D341Med (cell line): ENCODE measurements at regions not wholly inside any gene's neighbourhood (a gene's known extent, or its start where the extent isn't known, plus 50 kb on each side); places are given as distances from the start of the nearest gene placed in this dataset.
"Not testable (repeated sequence)": the region's sequence is repeated elsewhere in the genome, so short reads cannot be mapped to it uniquely, and the experiment has no call there.

ENCODE experiments used
- DNase-seq: peaks from one replicate; pipeline ENCODE4 v3.0.0; 2012; ENCODE audit warnings: low spot score

DNA sequence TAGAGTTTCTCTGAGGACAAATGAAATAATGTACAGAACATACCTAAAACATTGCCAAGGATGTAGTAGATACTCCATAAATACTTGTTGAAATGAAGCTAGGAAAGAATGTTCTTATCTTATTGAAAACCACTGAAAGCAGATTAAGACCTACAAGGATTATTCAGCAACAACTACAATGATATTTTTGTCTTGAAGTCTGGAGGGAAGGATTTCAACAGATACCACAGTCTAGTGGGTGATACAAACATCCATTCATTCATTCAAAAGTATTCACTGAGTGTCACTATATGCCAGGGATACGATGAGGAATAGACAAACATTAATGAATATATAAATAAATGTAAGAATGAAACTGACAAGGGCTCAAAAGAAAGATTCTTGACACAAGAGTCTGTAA, 74.7 kb upstream of the THBS1 start:
- no peak for DNase-seq

DNA sequence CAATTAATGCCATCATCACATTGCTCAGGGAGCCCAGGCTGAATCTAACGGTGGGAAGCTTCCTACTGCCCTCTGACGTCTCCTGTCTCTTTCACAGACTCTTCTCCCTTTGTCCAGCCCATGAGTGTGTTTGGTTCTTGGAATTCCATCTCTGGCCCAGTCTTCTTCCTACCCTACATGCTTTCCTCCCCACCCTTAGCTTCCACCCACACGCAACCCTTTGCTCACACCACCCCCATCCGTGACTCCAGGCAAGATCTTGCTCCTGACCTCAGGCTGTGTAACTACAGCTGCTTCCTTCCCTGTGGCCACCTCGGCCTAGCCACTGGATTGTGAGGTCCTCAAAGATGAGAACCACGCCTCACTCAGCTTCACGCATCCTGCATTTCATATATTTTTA, 72.3 kb upstream of the THBS1 start:
- DNase-seq: no peak

DNA sequence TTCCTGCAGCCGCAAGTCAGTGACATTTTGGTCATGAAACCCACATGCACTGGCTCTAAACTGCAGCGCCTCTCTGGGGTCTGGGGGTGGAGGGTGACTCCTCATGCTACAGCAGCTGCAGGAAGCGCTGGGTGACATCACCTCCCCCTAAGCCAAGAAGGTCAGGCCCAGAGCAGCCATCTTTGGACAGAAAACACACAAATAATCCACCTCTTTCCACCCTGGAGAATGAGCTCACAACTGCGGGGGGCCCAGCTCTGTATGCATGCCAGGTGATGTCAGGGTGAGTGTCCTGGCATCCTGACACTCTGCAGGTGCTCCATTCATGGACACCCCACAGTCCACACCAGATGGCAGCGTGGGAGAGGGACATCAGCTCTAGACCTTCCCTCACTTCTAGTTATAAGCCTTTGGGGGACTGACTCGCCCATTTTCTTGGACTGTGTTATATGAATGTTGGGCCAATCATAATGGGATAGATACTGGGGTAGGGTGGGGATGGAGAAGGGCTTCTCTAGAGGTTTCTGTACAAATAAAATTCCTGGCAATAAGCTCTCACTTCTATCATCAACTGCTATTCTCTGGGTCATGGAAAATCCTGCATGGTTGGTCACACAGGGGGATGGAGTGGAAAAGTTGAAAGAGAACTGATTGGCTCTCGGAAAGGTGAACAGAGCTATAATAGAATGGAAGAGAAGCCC, 70.7 kb upstream of the THBS1 start:
- DNase-seq: no peak

DNA sequence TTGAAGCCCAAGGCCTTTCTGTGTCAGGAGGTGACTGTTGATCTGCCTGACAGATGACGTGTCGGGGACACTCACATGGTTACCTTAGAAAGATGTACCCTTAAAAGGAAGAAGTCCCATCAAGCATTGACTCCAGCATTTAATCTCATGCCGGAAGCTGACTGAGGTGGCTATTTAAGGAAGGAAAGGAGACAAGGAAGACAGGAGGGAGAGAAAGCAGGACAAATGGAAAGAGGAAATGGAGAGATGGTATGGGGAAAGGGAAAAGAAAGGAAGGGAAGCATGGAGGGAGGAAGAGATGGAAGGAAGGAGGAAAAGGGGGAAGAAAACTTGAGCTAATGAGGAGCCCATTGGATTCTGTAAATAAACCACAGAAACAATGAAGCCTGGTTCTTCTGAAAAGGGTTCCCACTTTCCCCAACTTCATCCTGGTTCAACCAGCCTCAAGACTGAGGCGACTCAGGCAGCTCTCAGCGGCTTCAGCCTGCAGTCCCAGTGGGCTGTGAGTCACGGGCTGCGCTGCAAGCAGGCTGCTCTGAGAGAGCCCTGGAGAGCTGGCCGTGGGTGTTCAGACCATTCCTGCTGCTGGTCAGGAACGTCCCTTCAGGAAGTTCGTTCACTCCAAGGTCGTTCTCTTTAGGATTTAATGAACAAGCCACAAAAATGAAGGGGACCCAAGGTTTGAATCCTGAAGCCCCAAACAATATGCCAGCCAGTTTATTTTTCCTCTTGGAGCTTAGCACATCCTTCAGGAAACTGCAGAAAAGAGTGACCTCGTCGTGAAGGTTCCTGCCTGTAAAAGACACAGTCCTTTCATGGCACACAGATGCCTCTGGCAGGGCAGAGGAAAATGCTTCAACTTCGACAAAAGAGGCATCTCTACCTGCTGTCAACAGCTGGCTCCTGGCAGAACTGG, 69.6 kb upstream of the THBS1 start:
- DNase-seq: peak; percentile 40

DNA sequence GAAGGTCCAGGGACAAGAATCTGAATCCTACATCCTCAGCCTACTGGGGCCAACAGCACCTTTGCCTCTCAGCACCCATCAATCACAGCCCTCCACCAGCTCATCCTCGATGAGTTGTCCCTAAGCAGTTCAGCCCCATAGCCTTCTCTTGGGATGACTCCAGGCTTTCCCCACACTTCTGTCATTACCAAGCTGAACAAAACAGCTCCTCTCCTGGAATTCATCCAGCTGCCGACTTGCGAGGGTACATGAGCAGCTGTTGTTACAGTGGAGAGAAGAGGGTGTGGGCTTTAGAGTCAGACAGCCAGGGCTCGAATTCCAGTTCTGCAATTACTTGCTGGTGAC, 69.0 kb upstream of the THBS1 start:
- DNase-seq: no peak

DNA sequence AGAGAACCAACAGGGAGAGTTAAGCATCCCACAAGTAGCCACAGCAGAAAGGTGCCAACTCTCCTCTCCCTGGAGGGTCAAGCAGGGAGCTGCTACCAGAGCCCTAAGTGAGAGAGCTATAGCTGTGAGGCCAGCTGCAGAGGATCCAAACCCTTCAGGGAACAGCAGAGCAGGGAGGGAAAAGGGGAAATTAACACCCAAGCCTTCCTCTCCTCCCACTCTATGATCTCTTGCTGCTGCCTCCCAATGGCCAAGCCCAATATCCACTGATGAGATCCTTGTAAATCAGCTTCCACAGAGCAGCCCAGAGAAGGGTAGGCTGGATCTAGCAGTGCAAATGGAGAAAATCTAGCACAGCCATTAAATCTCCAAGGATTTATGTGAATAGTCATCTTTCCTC, 68.2 kb upstream of the THBS1 start:
- no peak for DNase-seq

DNA sequence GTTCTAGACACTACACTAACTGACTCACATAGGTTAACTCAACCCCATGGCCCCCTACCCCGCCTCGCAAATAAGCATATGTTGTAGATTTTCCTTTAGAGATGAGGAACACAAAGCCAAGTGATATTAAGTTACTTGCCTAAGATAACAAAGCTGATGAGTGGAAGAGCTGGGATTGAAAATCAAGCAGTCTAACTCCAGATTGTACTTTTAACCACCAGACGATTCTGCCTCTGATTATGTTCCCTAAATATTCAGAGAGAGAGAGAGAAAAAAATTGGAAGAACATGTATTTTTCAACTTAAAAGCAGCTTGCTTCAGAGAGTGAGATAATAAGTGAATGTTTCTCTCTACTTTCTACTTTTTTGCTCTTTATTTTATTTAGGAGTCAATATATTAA, 66.9 kb upstream of the THBS1 start:
- no peak for DNase-seq

DNA sequence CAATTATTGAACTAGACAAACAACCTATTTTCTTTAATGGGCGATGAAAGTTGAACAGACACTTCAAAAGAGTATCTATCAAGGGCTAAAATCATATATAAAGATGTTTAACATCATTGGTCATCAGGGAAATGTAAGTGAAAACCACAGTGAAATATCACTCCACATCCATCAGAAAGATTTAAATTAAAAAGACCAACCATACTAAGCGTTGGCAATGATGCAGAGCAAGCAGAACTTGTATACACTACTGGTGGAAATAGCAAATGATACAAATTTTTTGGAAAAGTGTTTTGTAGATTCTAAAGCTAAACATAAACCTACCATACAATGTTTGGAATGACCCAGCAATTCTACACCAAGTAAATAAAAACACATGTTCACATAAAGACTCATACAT, 65.9 kb upstream of the THBS1 start:
- DNase-seq: no peak

DNA sequence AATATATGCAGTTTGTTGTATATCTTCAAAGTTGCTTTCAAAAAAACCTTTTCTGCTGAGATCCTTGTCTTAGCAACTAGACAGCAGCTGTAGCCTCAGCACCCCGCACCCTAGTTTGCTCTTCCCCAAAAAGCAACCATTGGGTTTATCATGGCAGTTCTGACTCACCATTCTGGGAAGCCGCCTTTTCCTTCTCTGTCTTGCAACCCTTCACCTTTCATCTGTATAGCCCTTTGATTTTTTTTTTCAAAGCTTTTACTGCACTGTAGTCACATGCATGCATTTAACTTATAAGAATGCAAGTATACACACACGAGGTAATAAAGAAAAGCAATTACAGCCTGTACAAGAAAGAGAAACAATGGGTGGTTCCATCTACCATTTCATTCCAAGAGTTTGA, 65.1 kb upstream of the THBS1 start:
- DNase-seq: no peak

DNA sequence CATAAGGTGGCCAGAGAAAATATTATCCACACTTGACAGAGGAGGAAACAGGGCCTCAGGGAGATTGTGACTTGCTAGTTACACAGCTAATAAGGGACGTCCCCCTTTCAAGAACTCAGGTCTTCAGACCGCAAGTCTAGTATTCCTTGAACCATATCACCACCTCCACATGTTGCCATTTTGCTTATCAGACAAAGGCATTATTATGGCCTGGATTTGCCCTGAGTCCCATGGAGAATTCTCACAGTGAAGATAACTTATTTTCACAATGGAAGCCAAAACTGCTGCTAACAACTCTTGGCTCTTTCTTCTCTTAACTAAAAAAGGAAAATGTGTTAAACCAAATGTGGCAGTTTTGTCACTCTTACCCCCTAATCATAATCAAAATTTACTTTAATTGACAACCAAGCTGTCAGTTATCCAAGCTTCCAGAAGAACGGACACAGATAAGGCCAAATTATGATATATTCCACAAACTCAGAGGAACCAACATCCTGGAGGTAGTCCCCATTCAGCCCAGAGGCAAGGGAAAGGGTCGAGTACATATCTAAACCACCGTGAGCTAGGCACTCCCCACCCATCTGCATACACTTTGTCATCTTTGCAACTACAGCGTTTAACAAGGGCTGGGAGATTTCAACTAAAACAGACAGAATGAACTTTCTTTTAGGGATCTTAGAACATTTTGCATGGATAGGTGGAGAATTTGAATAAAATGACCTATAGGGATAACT, 63.6 kb upstream of the THBS1 start:
- DNase-seq: no peak

DNA sequence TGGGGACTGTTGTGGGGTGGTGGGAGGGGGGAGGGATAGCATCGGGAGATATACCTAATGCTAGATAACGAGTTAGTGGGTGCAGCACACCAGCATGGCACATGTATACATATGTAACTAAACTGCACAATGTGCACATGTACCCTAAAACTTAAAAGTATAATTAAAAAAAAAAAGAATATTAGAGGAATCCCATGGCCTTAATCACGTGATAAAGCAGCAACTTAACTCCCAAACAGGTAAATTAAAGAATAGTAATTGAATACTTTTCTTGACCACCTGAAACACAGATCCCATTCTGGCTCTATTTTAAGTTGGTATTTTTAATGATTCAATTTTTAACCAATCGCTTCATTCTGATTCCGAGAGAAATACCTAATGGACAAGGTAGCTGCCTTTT, 56.9 kb upstream of the THBS1 start:
- DNase-seq: not testable (repeated sequence)

DNA sequence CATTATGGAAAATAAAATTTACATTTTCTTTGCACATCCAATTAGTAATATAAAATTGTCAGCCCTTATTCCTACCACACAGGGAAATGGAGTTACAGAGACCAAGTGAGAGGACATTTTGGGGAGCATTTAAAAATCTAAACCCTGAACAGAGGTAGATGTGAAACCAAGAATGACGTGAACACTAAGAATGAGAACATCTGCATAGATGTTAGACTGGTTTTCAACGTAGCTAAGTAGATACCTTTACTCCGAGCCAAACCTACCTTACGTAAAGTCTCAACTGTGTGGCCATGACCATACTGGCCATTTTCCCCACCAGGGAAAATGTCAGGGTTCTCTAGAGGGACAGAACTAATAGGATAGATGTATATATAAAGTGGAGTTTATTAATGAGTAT, 51.4 kb upstream of the THBS1 start:
- no peak for DNase-seq

DNA sequence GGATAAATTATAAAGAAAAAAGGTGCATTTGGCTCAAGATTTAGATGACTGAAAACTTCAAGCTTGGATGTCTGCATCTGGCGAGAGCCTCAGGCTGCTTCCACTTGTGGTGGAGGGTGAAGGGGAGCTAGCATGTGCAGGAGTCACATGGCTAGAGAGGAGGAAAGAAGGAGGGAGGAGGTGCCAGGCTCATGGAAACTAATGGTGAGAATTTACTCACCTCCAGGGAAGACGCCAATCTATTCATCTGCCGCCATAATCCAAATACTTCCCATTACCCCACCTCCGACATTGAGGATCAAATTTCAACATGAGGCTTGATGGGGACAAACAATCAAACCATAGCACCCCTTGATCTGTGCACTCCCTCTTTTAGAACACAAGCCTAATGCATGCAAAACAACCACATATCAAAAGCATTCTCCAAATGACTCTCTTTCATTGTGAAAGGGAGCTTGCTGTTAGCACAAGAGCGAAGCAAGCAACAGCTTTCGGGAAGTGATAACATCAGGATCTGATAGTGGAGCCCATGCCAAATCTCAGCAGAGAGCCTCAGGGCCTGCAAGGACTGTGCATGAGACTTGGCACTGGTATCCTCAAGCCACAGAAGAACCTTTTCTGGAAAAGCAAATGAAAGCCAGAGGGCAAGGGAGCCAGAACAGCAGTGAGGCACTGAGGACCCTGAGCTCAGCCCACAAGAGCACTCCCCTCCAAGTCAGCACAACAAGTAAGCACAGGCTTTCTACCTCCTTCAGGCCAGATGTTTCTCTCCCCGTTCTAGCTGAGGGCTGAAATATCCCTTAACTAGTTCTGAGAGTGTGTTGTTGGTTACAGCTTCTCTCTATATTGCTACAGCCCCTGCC, 50.2 kb upstream of the THBS1 start:
- no peak for DNase-seq
